CD4-positive, alpha-beta T cell treated with Interleukin-21 for 1 hour (primary cell): ENCODE measurements at regions not wholly inside any gene's neighbourhood (a gene's known extent, or its start where the extent isn't known, plus 50 kb on each side); places are given as distances from the start of the nearest gene placed in this dataset.

Experiments
- DNase-seq: peaks from one replicate; pipeline ENCODE4 v3.0.0-alpha.2; 2020

DNA sequence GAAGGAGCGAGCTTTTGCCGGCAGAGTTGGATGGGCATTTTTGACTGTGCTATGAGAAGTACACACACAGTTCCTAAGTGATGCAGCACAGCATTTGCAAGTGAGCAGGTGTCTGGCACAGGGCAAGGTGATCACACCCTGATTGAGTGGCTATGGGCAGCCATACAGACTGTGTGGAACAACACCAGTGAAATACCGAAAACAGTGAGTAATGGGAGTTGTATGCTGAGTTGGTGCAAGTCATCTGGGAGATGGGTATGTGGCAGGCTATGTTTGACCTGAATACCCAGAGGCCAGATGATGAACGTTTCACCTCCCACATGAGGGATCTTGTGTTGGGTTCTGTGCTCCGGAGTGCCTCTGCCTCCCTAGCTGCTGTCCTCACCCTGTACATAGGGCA is 53.5 kb upstream of the TIPARP start:
- DNase-seq, result no peak

- no peak for DNase-seq
These were observed 54.1 kb upstream of the TIPARP start for GRCh38 chr3:156620260-156620659.

DNA sequence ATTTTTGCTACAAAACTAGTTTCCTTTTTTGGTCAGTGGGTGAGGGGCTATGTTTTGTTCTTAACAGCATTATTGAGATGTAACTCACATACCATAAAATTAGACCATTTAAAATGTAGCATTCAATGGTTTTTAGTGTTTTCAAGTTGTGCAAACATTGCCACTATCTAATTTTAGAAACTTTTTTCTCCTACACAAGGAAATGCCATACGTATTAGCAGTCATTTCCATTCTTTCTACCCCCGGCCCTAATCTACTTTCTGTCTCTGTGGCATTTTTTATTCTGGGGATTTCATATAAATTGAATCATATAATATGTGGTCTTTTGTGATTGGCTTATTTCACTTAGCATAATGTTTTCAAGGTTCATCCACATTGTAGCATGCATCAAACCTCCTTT is 55.0 kb upstream of the TIPARP start:
- no peak for DNase-seq

DNA sequence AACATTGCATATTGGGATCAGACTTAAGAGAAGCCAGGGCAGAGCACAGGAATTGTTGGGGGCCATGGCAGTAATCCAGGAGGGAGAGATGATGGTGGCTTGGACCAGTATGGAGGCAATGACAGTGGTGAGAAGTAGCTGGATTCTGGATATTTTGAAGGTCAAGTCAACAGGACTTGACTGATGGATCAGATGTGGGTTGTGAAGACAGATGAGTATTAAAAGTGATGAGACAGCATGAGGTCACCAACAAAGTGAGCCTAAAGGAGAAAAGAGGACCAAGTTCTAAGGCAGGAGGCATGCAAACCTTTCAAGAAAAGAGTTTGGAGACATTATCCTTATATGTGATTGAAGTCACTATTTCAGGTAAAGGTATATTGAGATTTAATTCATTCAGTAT is 56.6 kb upstream of the TIPARP start:
- no peak for DNase-seq

GRCh38 chr3:156617145-156617544 is 57.2 kb upstream of the TIPARP start:
- DNase-seq, result no peak

DNA sequence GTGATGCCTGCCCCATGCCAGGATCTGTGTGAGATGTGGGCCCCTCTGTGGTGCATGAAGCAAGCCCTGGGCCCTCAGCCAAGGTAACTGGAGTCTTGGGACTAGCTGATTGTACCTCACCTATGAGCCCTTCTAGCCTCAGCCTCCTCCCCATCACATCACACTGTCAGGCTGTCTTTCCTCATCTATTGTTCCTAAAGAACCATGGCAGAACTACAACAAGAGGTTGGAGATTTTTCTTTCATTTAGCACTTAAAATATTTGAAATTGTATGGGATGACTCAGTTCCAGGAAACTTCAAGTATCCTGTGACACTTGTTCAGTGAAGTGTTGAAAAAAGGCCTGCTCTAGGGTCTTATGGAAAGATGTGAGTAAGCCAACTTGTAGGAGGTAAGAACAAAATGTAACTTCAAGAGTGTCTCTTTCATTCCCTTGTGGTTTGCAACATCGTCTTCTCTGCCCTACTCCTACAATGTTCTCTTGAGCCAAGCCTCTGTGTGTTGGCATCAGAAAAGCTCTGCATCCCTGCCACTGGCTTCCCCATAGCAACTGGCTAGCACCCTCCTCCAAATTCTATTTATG is 58.7 kb upstream of the TIPARP start:
- no peak for DNase-seq

DNA sequence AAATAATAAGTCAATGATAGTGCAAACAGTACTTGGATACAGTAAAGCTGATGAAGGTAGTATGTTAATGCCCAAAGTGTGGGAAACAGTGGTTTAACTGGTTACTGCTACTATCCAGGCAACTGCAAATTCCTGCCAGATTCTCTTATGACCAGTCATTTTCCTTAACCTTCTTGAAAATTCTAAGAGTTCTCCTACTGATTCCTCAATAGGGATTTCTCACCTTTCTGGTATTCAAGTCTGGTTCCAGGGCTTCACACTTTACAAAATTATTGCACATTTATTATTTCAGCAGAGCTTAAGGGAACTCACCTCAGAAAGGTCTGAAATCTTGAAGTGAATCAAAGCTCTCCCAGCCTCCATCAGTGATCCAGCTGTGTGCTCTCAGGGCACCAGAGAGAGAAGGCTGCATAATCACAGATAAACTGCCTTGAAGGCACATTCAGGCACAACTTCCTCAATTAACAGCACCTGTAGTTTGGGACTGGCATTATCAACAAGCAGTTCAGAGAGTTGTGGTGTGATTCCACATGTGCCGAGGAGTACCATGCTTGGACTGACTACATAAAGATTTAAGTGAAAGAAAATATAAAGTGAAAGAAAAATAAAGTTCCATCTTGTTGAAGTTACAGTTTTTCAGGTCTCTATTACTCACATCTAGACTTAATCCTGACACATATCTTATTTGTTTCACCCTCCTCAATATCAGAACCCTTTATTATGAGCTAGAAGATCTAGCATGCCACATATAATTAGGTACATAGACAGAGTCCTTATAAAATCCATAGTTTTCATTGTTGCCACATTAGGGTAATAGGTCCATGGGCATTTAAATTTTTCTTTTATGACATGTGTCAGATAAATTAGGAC is 59.5 kb upstream of the TIPARP start:
- DNase-seq, result no peak

GRCh38 chr3:156612903-156613302 is 58.0 kb upstream of the SSR3 start:
- no peak for DNase-seq

- DNase-seq, result no peak
These were observed 57.1 kb upstream of the SSR3 start for GRCh38 chr3:156611870-156612494.

DNA sequence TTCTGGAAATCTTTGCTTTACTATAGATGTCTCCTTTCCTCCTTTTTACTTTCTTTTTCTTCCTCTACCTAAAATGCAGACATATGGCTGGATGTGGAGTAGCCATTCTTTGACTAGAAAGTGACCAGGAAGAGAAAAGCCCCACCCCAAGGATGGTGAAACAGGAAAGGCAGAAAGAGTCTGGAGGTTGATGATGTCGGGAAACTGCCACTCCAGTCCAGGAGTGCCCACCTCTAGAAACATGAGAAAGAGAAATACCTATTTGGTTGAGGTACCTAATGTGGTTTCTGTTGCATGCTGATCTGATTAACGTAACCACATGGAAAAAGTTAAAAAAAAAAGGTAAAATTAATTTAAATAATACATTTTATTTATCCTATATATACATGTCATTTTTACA is 55.2 kb upstream of the SSR3 start:
- DNase-seq, result no peak

DNA sequence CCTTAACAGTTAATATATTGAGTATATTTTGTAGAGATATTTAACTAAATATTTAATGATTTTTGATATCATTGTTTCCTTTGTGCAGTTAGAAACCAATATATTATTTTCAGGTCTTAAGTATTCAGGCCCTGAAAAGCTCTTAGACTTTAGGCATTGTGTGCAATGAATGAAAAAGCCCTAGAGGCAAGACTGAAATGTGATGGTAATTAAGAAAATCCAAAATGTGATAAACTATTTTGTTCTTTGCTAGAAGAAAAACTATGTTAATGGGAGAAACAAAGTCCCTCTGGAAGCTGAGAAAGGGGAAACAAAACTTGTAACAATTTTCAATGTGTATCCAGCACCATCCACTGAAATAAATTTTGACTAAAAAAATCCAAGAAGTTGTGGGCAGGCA is 54.6 kb upstream of the SSR3 start:
- no peak for DNase-seq

DNA sequence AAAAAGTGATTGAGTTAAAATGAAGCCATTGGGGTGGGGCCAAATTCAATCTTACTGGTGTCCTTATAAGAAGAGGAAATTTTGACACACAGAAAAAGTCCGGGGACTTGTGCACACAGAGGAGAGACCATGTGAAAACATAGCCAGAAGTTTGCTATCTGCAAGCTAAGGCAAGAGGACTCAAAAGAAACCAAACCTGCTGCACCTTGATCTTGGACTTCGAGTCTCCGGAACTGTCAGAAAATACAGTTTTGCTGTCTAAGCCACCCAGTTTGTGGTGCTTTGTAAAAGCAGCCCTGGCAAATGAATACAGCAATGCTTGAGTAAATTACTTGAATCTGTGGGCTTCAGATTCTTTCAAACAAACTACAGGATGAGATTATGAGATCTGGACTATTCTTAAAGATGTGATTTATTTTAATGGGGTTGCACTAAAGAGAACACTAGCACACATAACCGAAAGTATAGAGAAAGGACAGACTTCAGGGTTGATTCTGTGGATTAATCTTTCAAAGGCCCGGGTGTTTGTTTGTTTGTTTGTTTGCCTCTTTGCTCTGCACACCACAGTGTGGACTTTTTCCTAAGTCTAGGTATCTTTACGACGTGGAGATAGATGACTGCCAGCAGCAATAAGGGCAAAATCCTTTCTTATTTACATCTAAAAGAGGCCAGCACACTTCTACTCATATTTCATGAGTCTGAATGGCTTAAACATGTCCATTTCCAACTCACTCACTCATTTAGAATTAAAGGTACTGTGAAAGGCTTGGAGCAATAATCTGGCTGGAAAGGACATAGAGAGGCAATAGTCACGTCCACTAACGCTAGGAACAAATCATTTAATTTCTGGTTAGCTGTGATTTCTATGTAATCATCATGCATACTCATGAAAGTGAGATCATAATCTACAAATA is 53.9 kb upstream of the SSR3 start:
- DNase-seq, result no peak

DNA sequence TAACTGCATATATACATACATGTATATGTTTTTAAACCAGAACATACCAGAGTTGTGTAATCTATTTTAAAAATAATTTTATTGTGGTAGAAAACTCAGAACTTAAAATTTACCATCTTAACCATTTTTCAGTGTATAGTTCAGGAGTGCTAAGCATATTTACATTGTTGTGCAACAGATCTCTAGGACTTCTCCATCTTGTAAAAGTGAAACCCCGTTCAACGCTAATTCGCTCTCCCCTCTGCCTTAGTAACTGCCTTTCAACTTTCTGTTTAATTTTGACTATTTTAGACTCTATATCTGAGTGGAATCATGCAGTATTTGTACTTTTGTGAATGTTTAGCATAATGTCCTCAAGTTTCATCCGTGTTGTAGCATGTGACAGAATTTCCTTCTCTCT is 51.8 kb upstream of the SSR3 start:
- peak; percentile 8 for DNase-seq

DNA sequence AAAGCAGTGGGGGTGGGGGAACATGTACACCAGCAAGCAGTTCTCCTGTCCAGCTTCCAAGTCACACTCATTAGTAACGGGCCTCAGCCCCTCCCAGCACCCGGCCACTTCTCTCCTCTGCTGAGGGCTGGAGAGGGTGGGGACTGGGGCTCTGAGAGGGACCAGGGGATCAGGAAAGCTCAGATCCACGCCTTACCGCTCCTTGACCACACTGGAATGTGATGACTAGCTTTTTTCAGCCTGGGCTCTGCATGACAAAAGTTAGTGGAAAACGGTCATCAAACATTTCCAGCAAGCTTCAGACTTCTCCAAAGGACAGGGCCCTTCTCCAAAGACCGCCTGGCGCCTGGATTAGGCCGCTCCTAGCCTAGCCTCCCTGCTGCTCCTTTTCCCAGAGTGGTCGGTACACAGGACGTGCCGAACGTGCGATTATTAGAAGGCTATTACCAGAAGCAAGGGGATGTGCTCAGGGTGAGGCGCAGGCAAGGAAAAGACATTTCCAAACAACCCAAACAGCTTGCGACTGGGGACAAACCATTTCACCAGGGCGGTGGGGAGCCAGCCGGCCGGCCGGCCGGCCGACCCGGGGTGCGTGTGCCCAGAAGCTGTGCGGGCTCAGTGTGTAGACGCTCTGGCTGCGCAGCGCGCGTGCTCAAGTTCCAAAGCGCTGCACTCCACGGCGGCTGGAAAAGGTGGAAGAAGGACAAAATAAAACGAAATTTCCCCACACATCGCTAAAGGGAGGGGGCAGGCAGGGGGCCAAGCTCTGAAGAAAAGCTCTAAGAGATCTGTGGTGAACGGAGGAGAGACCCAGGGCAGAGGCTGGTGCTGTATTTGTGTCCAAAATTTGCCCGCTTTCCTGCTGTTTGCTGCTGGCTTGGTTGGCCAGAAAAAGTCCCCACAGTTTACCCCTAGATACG is 51.0 kb upstream of the SSR3 start:
- DNase-seq, result no peak

DNA sequence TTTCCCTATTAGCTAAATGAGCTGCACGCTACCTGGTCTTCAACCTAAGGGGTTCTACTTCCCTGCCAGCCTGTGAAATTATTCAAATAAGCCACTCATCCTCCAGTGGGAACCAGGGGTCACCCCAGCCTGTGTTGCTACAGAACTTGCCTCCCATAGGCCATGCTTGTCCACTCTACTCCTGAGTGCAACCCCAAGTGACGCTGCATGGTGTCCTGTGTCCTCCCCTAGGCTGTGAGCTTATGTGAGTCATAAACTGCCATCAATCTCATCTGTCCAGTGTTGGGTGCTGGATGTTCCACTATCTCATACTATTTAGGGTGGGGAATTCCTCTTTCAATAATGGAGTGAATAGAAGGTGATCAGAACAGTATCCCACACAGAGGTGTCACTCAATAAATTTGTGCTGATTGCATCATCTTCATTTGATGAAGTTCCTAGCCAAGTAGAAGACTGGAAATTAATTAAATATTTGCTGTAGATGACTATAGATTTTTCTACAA is 49.8 kb upstream of the SSR3 start:
- no peak for DNase-seq
